Stomach (tissue), 8 donors: ENCODE measurements at regions not wholly inside any gene's neighbourhood (a gene's known extent, or its start where the extent isn't known, plus 50 kb on each side); places are given as distances from the start of the nearest gene placed in this dataset.

Source experiments
- DNase-seq, 2 donors: peaks; one replicate each; pipeline versions ENCODE4 v3.0.0 to v3.0.0-alpha.2; 2013 to 2019
- H3K27ac ChIP-seq, 5 donors: fragments of 200-600 bp in 4 of 5; sonication (generic) in 4 of 5; one replicate each; pipeline ENCODE4 v1.5.1; 2013 to 2019; ENCODE audit warnings: mild to moderate bottlenecking in 1 of 5, moderate library complexity in 1 of 5
- H3K27me3 ChIP-seq, 3 donors: fragments of 200-600 bp; sonication (generic); one replicate each; pipeline ENCODE4 v1.5.1; 2017 to 2019; ENCODE audit warnings: mixed run types in 1 of 3
- H3K36me3 ChIP-seq, 4 donors: fragments of 200-600 bp; sonication (generic); 1 replicate in 3 of 4; 2 replicates in 1 of 4; pipeline ENCODE4 v1.5.1; 2016 to 2019
- H3K4me1 ChIP-seq, 4 donors: fragments of 200-600 bp; sonication (generic); one replicate each; pipeline ENCODE4 v1.5.1; 2016 to 2019
- H3K4me3 ChIP-seq, 4 donors: fragments of 200-600 bp; sonication (generic) in 3 of 4; one replicate each; pipeline ENCODE4 v1.5.1; 2016 to 2019; ENCODE audit warnings: mild to moderate bottlenecking in 1 of 4
- H3K9me3 ChIP-seq, 4 donors: fragments of 200-600 bp; sonication (generic); one replicate each; pipeline ENCODE4 v1.5.1; 2016 to 2019
- CTCF ChIP-seq, 7 experiments: fragments of 450-650 bp in 4 of 7; fragments of 200-600 bp in 3 of 7; sonication (generic) in 3 of 7; IDR thresholded peaks; one replicate each; pipeline ENCODE4 v1.5.1; 2016 to 2019; ENCODE audit warnings: antibody characterized with exemption in 7 of 7, control low read depth in 2 of 7, mild to moderate bottlenecking in 1 of 7
- EP300 ChIP-seq: sonication (generic); formaldehyde crosslinking; IDR thresholded peaks from one replicate; pipeline ENCODE4 v1.6.1; 2017; ENCODE audit warnings: antibody characterized with exemption
- POLR2A ChIP-seq, 4 donors: fragments of 450-650 bp; IDR thresholded peaks; one replicate each; pipeline ENCODE4 v1.6.1; 2016; ENCODE audit warnings: antibody characterized with exemption in 4 of 4, control low read depth in 2 of 4, mild to moderate bottlenecking in 1 of 4, moderate library complexity in 1 of 4
- POLR2AphosphoS5 ChIP-seq, 3 donors: sonication (generic); formaldehyde crosslinking; IDR thresholded peaks; one replicate each; pipeline ENCODE4 v1.6.1; 2016; ENCODE audit warnings: antibody characterized with exemption in 3 of 3
- WGBS, 5 donors: extraction: QIAGEN DNeasy Blood & Tissue Kit in 3 of 5; methylation state at CpG; one replicate each; pipeline versions ENCODE4 v1.1.5 to v1.1.7; 2013 to 2018; 5-methylcytosine and 5-hydroxymethylcytosine counted together
- intact Hi-C: fragments of 100-400 bp; cut with DNase I; formaldehyde crosslinking; loops from one replicate; pipeline ENCODE4 v1.15.1; 2023; ENCODE audit warnings: low total_unique reads
- donor health status: healthy with polysubstance abuse.
- donor health status: Bipolar disorder and iron deficiency.
- donor health status: healthy.

- Histone ChIP-seq H3K27me3 (peaks cover 0 to 6% (median 0%) of the 10 kb centered on the region in 3 donors), H3K4me1 (no peaks in the 10 kb centered on the region), H3K36me3 (no peaks in the 10 kb centered on the region), H3K9me3 (no peaks in the 10 kb centered on the region), H3K4me3 (no peak overlapping the region), H3K27ac (no peak overlapping the region)
- DNase-seq = no peak
- TF ChIP-seq CTCF (IDR thresholded peaks at IDR 0.05) (no peak), POLR2AphosphoS5 (IDR thresholded peaks at IDR 0.05) (no peak), POLR2A (IDR thresholded peaks at IDR 0.05) (no peak), EP300 (no peak)
- 54 to 61% (median 57%) methylated on average over 13 of the region's 13 CpGs for WGBS, 5 donors
- intact Hi-C loops = no loop called here
Measured at GRCh38 chr2:100627330-100628300, 64.8 kb downstream of the PDCL3 start.

GRCh38 chr2:100628506-100628905 is 65.7 kb downstream of the PDCL3 start:
- Histone ChIP-seq H3K27me3 (peaks cover 0 to 3% (median 0%) of the 10 kb centered on the region in 3 donors), H3K36me3 (no peaks in the 10 kb centered on the region), H3K9me3 (no peaks in the 10 kb centered on the region), H3K4me3 (no peak overlapping the region), H3K4me1 (no peaks in the 10 kb centered on the region), H3K27ac (no peak overlapping the region)
- DNase-seq = no peak
- no peak for TF ChIP-seq CTCF (IDR thresholded peaks at IDR 0.05)
- TF ChIP-seq POLR2A (IDR thresholded peaks at IDR 0.05) = no peak
- TF ChIP-seq POLR2AphosphoS5 (IDR thresholded peaks at IDR 0.05) = no peak
- no peak for TF ChIP-seq EP300
- intact Hi-C loops = no loop called here
- WGBS, 5 donors = 84 to 94% (median 85%) methylated on average over 13 of the region's 13 CpGs

- H3K36me3 ChIP-seq = no peaks in the 10 kb centered on the region
- TF ChIP-seq POLR2A (IDR thresholded peaks at IDR 0.05) (no peak), POLR2AphosphoS5 (IDR thresholded peaks at IDR 0.05) (no peak), EP300 (no peak), CTCF (IDR thresholded peaks at IDR 0.05) (no peak)
- H3K27me3 ChIP-seq = no peaks in the 10 kb centered on the region
- WGBS, 5 donors = 85 to 94% (median 91%) methylated on average over 4 to 5 of the region's 5 CpGs
- no peaks in the 10 kb centered on the region for H3K9me3 ChIP-seq
- no peak for DNase-seq
- no peak overlapping the region for H3K4me3 ChIP-seq
- no peak overlapping the region for H3K27ac ChIP-seq
- intact Hi-C loops = no loop called here
- H3K4me1 ChIP-seq = no peaks in the 10 kb centered on the region
Measured at GRCh38 chr2:100629309-100629708, 66.5 kb downstream of the PDCL3 start.

GRCh38 chr2:100630473-100630977 is 67.7 kb downstream of the PDCL3 start:
- DNase-seq = no peak
- no peak overlapping the region for H3K4me3 ChIP-seq
- H3K4me1 ChIP-seq = no peaks in the 10 kb centered on the region
- TF ChIP-seq EP300 (no peak), POLR2A (IDR thresholded peaks at IDR 0.05) (no peak), CTCF (IDR thresholded peaks at IDR 0.05) (no peak), POLR2AphosphoS5 (IDR thresholded peaks at IDR 0.05) (no peak)
- no peak overlapping the region for H3K27ac ChIP-seq
- whole genome bisulfite sequencing, 5 donors = 76 to 80% (median 78%) methylated on average over 8 of the region's 8 CpGs
- no peaks in the 10 kb centered on the region for H3K9me3 ChIP-seq
- H3K36me3 ChIP-seq = no peaks in the 10 kb centered on the region
- intact Hi-C loops = no loop called here
- no peaks in the 10 kb centered on the region for H3K27me3 ChIP-seq
